HG03064 (cell line): ENCODE measurements at regions not wholly inside any gene's neighbourhood (a gene's known extent, or its start where the extent isn't known, plus 50 kb on each side); places are given as distances from the start of the nearest gene placed in this dataset.

Experiments
- ATAC-seq: cut with Tn5 transposase; IDR thresholded peaks from one replicate; pipeline ENCODE4 v1.9.1; 2021; ENCODE audit warnings: low read depth; ENCODE audit not compliant: unreplicated experiment

DNA sequence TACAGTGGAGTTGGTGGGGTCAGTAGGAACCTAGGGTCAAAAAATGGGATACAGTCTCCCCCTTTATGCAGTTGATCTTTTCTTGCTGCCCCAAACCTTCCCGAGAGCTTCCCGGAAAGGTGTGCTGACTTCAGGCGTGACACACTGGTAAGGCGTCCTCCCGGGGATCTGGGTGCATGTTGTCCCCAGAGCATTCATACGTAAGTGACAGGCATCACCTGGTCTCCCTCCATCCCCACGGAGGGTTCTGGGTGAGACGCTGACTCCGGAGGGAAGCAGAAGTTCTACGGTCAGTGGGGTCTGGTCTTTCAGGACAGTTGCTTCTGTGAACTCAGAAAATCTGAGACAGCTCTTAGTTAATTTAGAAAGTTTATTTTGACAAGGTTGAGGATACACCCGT, 159.6 kb upstream of the RTL1 start:
- no peak for ATAC-seq

DNA sequence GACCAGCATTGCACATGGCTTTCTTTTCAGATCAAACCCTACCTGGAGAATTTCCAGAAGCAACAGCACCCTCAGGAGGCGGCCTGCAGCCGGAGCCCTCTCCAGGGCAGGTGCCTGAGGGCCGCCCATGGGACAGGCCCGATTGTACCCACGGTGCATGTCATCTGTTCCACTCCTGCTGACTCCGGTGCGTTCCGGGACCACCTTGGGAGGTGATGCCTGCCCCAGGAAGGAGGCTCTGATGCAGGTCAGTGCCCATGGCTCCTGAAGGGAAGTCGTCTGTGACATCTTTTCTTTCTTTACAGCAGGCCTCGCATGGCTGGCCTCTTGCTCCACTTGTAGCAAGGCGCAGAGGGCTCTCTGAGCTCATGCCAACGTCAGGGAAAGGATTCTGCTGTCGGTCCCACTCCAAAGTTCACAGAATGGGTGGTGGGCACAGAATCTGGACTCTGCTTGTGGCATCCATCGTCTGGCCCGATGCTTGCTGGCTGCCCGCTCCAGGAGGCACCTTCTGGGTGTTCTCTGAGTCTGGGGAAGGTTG, 160.7 kb upstream of the RTL1 start:
- ATAC-seq, result no peak

GRCh38 chr14:101064718-101065117, 161.2 kb upstream of the RTL1 start:
- no peak for ATAC-seq

DNA sequence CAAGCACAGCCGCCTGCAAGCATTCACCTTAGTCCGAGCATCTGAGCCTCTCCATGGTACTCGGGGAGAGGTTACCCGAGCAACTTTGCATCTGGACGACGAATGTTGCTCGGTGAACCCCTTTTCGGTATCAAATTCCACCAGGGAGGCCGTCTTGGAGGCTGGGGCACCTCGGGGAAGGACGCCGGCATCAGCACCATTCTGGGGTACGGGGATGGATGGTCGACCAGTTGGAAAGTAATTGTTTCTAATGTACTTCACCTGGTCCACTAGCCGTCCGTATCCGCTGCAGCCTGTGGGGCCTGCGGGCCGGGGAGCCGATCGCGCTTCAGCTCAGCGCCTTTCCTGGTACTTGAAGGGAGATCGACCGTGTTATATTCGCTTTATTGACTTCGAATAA, 161.7 kb upstream of the RTL1 start:
- ATAC-seq, result no peak

- ATAC-seq, result no peak
Observed at GRCh38 chr14:101065696-101066694, 162.5 kb upstream of the RTL1 start.

- ATAC-seq, result no peak
Observed at GRCh38 chr14:101066826-101067510, 163.4 kb upstream of the RTL1 start.

GRCh38 chr14:101068313-101069227, 165.0 kb upstream of the RTL1 start:
- no peak for ATAC-seq

DNA sequence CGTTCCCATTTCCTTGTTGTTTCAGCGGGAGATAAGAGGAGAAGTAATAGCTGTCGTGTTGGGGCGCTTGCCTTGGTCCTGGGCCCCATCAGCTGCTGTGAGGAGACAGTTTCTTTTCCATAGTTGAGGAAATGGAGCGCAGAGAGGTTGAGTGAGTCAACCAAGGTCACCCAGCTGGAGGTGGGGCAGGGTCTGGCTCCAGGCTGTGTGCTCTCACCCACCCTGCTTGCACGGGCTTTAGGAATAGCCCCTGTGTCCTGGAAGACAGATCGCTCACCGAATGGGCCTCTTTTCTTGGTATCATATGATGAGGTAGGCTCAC, 165.7 kb upstream of the RTL1 start:
- ATAC-seq, result no peak

DNA sequence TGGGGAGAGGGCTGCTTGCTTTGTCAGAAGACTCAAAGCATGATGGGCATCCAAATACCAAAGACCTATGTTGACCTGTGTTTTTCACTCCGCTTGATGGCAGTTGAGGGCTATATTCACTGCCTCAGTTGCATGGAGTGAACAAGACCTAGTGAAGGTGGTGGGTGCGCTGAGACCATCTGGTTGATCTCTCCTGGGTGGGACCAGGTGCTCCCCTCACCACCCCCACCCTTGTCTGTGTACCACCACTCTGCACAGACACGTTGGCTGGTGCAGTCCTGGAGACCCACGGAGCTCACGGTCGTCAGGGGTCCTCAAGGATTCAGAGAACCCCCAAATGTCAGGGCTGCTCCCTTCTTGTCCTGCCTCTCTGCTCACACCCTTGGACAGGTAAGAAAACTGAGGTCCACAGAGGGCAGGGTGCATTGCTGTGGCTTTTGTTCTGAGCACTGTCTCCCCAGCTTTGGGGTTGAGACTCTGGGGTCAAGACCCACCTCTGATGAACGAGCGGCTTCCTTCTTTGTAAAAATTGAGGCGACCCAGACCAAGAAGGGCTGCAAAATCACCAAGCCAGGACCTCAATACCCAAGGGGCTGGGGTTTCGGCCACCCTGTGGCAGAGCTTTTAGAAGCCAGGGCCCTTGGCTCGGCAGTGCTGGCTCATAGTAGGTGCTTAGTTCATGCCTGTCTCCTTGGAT, 166.3 kb upstream of the RTL1 start:
- no peak for ATAC-seq

- no peak for ATAC-seq
Observed at GRCh38 chr14:101070540-101071492, 167.3 kb upstream of the RTL1 start.

GRCh38 chr14:101071493-101071906, 168.0 kb upstream of the RTL1 start:
- ATAC-seq, result no peak

DNA sequence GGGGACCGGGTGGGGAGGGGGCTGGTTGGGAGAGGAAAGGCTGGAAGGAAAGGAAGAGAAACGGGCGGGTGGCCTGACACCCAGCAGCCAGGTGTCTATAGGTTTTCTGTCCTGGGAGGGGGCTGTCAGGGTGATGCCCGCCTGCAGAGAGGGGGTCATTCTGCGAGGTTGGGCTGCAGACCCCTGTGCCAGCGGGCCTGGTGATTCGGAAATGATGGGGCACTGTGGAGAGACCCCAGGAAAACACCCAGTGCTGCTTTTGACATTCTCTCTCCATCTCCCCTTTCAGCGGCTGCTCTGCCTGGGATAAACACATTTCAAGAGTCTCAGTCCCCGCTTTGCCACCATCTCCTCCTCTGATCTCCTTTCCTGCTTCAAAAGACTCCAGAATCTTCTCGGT, 168.5 kb upstream of the RTL1 start:
- no peak for ATAC-seq

- no peak for ATAC-seq
Observed at GRCh38 chr14:101072531-101072930, 169.0 kb upstream of the RTL1 start.

GRCh38 chr14:101072945-101073597, 169.5 kb upstream of the RTL1 start:
- peak; percentile 88 for ATAC-seq

- no peak for ATAC-seq
Observed at GRCh38 chr14:101073598-101073965, 170.1 kb upstream of the RTL1 start.

DNA sequence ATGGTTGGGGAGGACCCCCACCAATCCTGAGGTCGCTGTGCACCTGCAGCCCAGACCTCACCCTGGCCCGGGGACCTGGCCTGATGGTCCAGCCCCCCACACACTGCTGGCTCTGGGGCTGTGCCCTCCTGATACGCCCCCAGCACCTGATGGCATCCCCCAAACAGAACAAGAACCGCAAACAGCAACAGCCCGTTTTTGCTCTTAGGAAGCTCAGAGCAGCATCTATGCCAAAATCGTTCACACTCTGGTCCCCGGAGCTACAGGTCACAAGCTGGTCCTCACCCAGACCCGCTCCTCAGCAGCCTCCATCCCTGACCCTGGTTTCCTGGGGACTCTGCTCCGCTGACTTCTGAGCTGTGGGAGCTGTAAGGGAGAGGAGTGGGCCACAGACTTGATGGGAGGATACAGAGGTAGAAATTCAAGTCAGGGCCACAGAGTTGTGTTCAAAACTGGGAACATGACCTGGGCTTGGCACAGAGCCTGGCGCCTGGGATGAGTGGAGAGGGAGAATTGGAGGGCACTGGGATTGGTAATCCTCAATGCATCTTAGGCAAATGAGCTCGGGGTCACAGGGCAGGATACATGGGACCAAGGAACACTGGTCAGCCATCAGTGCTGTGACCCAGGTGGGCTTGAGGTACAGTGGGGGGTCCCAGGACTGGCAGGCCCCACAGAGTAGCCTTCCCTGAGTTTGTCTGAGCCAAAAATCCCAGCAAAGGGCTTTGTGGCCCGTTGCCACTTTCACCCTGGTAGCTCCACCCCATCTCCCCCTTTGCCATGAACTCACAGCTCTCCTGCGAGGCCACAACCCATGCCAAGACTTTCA, 170.9 kb upstream of the RTL1 start:
- ATAC-seq, result no peak

- peak; percentile 52 for ATAC-seq
Observed at GRCh38 chr14:101075025-101075800, 171.7 kb upstream of the RTL1 start.
